Left colon (tissue), 2 donors: ENCODE measurements at regions not wholly inside any gene's neighbourhood (a gene's known extent, or its start where the extent isn't known, plus 50 kb on each side); places are given as distances from the start of the nearest gene placed in this dataset.
"Not testable (repeated sequence)": the region's sequence is repeated elsewhere in the genome, so short reads cannot be mapped to it uniquely, and the experiment has no call there.

Experiments
- ATAC-seq: fragments of 200-7000 bp; cut with Tn5 transposase; one replicate; pipeline ENCODE4 v1.9.1; 2020; ENCODE audit warnings: mild to moderate bottlenecking, moderate library complexity
- DNase-seq, 2 donors: peaks; one replicate each; pipeline ENCODE4 v3.0.0-alpha.2; 2020
- intact Hi-C, 2 donors: fragments of 100-400 bp; cut with DNase I in 1 of 2; cut with micrococcal nuclease in 1 of 2; formaldehyde crosslinking; loops; one replicate each; pipeline versions ENCODE4 v1.11.2 to v1.14.0; 2022; cut with DNase I, micrococcal nuclease
- donor health status: DM: no; HTN: no; CAD: no.
- donor health status: DM: yes; HTN: yes; CAD: no.

GRCh38 chr2:84173041-84173440 is 286.0 kb downstream of the SUCLG1 start:
- intact Hi-C loops = no loop called here
- DNase-seq = no peak
- no peak for ATAC-seq

GRCh38 chr2:84170979-84171378 is 288.1 kb downstream of the SUCLG1 start:
- intact Hi-C loops = no loop called here
- ATAC-seq (no peak), DNase-seq (no peak)

- ATAC-seq (no peak), DNase-seq (no peak)
- intact Hi-C loops = no loop called here
Observed at GRCh38 chr2:84169871-84170270, 289.2 kb downstream of the SUCLG1 start.

DNA sequence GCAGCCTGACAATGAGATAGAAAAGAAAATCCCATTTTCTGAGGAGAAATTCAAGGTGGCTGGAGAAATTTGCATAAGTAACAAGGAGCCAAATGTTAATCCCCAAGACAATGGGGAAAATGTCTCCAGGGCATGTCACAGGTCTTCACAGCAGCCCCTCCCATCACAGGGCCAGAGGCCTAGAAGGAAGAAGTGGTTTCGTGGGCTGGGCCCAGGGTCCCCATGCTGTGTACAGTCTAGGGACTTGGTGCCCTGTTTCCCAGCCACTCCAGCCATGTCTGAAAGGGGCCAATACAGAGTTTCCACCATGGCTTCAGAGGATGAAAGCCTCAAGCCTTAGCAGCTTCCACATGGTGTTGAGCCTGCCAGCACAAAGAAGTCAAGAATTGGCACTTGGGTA is 290.5 kb downstream of the SUCLG1 start:
- intact Hi-C loops, DNase-seq, ATAC-seq: not testable (repeated sequence)

DNA sequence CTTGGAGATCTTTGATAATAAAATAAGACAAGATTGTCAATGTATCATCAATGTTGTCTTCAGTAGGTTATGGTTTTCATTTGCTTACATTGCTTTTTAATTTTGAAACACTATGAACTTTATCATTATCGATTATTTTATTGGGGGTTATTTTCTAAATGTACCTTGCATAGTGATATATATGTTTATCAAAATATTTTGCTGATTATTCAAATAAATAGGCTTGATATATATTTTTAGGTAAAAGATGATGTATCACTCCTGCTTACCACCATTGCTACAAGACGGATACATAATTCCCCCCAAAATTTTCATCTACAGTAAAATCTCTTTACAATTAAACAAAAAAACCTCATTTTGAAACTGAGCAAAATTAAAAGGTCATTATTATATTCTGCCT is 293.8 kb downstream of the SUCLG1 start:
- no peak for ATAC-seq
- intact Hi-C loops = no loop called here
- DNase-seq = no peak

GRCh38 chr2:84160453-84160852 is 298.6 kb downstream of the SUCLG1 start:
- ATAC-seq = peak; percentile 9
- intact Hi-C loops = no loop called here
- DNase-seq = no peak

- no peak for DNase-seq
- no peak for ATAC-seq
- intact Hi-C loops = no loop called here
Observed at GRCh38 chr2:84158605-84159004, 300.5 kb downstream of the SUCLG1 start.

- intact Hi-C loops = no loop called here
- ATAC-seq (no peak), DNase-seq (no peak)
Observed at GRCh38 chr2:84152462-84152861, 306.6 kb downstream of the SUCLG1 start.

DNA sequence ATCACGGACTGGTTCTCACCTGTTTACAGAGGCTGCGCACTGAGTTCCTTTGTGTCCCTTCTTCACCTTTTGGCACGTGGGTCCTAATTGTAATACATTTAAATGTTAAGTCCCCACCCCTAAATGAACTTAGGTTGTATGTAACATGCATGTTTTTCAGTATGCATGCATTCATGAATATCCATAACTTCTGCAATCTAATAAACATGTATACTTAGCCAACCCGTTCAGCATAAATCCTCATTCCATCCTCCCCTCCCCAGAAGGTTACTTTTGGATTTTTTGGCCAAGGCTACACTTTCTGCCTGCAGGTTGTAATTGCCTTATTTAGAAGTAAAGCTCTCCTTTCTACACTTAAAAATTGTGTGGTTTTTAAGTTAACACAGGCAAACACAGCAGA is 314.7 kb downstream of the SUCLG1 start:
- ATAC-seq = no peak
- no peak for DNase-seq
- intact Hi-C loops = no loop called here

- intact Hi-C loops = no loop called here
- ATAC-seq = no peak
- DNase-seq = no peak
Observed at GRCh38 chr2:84137034-84137433, 322.0 kb downstream of the SUCLG1 start.

DNA sequence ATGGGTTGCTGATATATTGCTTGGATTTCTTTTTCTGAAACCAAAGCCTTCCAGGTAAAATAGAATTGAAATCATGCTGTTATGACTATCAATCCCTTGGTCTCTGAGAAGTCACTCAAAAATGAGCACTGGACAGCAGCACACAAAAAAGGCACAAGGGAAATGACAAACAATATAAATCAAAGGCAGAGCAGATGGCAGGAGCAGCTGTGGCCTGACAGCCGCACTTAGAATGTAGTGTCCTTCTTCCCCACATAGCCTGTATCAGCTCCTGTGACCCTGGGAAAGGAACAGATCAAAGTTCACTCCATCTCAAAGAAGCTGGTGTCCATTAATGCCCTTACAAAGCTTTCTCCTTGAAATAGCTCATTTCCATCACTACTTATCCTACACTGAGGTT is 326.7 kb downstream of the SUCLG1 start:
- no peak for DNase-seq

DNA sequence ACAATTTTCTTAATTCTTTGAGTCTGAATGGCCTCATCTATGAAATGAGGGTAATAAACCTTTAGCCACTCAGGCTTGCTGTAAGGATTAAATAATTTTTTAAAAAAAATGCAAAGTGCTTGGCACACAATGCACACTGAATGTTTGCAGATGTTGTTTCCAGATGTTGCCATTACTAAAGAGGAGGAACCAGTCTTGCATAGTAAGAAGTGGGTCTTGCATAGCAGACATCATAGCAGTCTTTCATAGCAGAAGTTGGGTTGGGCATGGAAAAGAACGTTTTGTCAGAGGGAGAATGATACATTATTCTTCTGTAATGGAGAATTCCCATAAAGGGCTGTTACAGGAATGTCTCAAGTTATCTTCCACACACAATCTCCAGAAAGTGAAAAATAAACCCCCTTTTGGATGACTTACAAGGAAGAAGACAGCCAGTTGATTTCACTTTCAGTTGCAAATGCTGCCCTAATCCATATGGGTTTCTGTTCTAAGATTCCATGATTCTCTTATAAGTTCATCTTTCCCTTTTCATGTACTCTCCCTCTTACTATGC is 327.7 kb downstream of the SUCLG1 start:
- DNase-seq = no peak
- ATAC-seq = no peak
- intact Hi-C loops = no loop called here

More for the DNA sequence above, 326.7 kb downstream of the SUCLG1 start:
- intact Hi-C loops = no loop called here
- no peak for ATAC-seq

DNA sequence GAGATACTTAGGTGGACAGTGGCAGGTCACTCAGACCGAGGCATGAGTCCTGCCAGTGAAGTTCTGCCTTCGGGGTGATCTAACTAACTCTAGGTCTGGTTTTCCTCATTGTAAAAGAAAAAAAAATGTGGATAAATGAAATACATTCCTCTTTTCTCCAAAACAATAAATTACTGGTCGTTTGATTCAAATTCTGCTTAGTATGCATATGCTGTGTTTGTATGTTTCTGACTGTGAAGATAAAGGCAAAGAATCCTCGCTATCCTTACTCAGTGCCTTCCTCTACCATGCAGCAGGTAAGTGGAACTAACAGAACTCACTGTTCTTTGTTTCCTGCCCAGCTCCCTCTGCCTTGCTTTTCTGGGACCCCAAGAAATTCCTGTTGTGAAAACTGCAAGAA is 330.1 kb downstream of the SUCLG1 start:
- DNase-seq (no peak), ATAC-seq (no peak)
- intact Hi-C loops = no loop called here

DNA sequence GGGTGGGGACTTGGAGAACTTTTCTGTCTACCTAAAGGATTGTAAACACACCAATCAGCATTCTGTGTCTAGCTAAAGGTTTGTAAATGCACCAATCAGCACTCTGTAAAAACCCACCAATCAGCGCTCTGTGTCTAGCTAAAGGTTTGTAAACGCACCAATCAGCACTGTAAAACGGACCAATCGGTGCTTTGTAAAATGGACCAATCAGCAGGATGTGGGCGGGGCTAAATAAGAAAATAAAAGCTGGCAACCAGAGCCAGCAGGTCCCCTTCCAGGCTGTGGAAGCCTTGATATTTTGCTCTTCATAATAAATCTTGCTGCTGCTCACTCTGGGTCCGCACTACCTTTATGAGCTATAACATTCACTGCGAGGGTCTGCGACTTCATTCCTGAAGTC is 331.3 kb downstream of the SUCLG1 start:
- not testable (repeated sequence) for ATAC-seq

DNA sequence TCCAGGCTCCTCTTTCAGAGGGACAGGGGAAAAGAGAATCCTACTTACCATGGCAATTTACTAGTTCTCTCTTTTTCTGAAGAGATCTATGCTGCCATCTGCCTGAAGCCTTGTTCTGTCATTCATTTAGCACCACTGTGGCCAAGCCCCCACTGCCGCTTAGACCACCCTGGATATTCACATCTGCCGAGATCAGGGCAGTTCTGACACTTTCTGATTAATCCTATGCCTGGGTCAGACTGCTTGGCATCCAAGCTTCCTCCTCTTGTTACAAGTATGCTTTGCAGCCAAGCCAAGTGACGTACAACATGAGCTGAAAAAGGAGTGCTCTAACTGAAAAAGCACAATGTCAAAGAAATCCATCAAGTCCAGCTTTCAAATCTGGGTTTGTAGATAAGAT is 332.6 kb downstream of the SUCLG1 start:
- intact Hi-C loops = no loop called here
- DNase-seq (no peak), ATAC-seq (no peak)

More for the DNA sequence above, 331.3 kb downstream of the SUCLG1 start:
- DNase-seq, intact Hi-C loops: not testable (repeated sequence)

DNA sequence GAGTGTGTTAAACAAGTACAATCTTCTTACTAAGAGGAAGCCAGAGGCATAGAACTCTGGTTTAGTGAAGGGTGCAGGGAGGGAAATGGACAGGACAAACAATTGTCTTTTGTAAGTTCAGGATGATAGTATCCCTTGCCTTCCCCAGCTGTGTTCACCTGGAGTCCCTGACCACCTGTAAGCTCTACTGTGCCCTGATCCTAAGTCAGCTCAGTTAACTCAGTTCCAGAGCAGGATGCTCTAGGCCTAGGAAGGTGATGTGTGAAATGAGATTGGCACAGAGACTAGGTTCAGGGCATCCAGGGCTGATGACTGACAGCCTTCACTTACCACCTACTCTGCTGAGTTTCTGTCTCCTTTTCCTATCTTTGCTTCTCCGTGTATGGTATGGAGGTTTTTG is 333.0 kb downstream of the SUCLG1 start:
- no peak for ATAC-seq
- no peak for DNase-seq
- intact Hi-C loops = no loop called here

DNA sequence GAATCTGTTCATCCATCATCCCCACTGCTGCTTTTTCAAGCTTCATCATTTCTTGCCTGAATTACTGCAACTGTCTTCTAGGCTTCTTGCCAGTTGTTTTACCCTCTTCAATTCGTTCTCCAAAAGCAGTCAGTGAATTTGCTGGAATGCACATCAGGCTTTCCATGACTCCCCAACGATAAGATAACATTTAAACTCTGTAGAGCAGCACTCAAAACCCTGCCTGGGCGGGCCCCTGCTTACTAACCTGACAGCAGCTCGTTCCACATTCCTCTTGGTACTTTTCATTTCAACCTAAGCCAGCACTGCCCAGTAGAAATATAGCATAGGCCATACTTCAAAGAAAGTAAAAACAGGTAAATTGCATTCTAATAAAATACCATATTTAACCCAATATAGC is 342.9 kb downstream of the SUCLG1 start:
- DNase-seq (no peak), ATAC-seq (no peak)
- intact Hi-C loops = no loop called here

DNA sequence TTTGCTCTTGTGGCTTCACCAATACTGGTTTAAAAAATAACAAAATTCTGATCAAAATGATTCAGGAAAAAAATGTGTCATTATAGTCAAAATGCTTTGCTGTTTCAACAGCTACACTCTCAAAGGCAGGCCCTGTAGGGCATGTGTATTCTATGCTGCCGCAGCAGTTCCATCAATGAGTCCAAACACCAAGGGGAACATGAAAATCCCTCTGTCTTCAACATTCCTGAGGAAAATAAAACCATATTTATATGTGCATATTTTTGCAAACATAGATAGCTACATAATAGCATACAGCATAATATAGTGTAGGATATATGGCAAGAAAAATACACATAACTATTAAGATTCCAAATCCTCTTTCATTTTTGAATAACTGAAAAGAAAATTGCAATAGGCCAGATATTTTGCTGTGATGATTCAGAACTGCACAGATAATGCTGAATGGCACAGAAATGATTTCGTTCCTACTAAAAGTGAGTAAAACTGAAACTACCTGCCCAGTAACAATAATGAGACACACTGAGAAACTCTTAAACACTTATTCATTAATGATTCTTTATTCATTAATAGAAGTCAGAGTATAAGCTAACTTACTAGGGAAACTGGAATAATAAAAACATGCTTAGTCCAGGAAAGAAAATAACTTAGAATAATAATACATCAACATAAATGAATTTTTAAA is 343.8 kb downstream of the SUCLG1 start:
- no peak for DNase-seq
- ATAC-seq = no peak
- intact Hi-C loops = no loop called here

DNA sequence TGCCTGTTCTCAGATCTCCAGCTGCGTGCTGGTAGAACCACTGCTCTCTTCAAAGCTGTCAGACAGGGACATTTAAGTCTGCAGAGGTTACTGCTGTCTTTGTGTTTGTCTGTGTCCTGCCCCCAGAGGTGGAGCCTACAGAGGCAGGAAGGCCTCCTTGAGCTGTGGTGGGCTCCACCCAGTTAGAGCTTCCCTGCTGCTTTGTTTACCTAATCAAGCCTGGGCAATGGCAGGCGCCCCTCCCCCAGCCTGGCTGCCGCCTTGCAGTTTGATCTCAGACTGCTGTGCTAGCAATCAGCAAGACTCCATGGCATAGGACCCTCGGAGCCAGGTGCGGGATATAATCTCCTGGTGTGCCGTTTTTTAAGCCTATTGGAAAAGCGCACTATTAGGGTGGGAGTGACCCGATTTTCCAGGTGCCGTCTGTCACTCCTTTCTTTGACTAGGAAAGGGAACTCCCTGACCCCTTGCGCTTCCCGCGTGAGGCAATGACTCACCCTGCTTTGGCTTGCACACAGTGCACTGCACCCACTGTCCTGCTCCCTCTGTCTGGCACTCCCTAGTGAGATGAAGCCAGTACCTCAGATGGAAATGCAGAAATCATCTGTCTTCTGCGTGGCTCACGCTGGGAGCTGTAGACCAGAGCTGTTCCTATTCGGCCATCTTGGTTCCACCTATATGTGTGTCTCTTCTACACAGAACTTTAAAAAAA is 355.1 kb downstream of the SUCLG1 start:
- intact Hi-C loops, DNase-seq, ATAC-seq: not testable (repeated sequence)

GRCh38 chr2:84102274-84102673 is 356.8 kb downstream of the SUCLG1 start:
- intact Hi-C loops = no loop called here
- ATAC-seq (no peak), DNase-seq (no peak)
